ENCODE measurements at regions not wholly inside any gene's neighbourhood (a gene's known extent, or its start where the extent isn't known, plus 50 kb on each side); places are given as distances from the start of the nearest gene placed in this dataset.

GRCh38 chr6:88544986-88545612 is 379.0 kb upstream of the CNR1 start:
- no peaks in the 10 kb centered on the region for H3K4me1 ChIP-seq
- peaks cover 7% of the 10 kb centered on the region for H3K27me3 ChIP-seq (ENCODE audit: low read depth)
- intact Hi-C loops (cut with micrococcal nuclease), result no loop called here
- H3K36me3 ChIP-seq, result no peaks in the 10 kb centered on the region
- no peak overlapping the region for H3K4me3 ChIP-seq
- DNase-seq, result no peak
- TF ChIP-seq CTCF (IDR thresholded peaks at IDR 0.05; ENCODE audit: borderline replicate concordance), result no peak
- H3K27ac ChIP-seq (replicated peaks), result no peak overlapping the region
- no peaks in the 10 kb centered on the region for H3K9me3 ChIP-seq (replicated peaks)

GRCh38 chr6:88539295-88539764 is 373.2 kb upstream of the CNR1 start:
- TF ChIP-seq CTCF (IDR thresholded peaks at IDR 0.05; ENCODE audit: borderline replicate concordance), result no peak
- no peaks in the 10 kb centered on the region for H3K36me3 ChIP-seq
- no peaks in the 10 kb centered on the region for H3K9me3 ChIP-seq (replicated peaks)
- H3K4me1 ChIP-seq, result no peaks in the 10 kb centered on the region
- H3K4me3 ChIP-seq, result no peak overlapping the region
- intact Hi-C loops (cut with micrococcal nuclease), result no loop called here
- peaks cover 28% of the 10 kb centered on the region for H3K27me3 ChIP-seq (ENCODE audit: low read depth)
- H3K27ac ChIP-seq (replicated peaks), result no peak overlapping the region
- no peak for DNase-seq

- Histone ChIP-seq H3K9me3 (replicated peaks) (no peaks in the 10 kb centered on the region), H3K27me3 (ENCODE audit: low read depth) (peaks cover 28% of the 10 kb centered on the region), H3K4me1 (no peaks in the 10 kb centered on the region), H3K27ac (replicated peaks) (no peak overlapping the region), H3K36me3 (no peaks in the 10 kb centered on the region), H3K4me3 (no peak overlapping the region)
- no peak for TF ChIP-seq CTCF (IDR thresholded peaks at IDR 0.05; ENCODE audit: borderline replicate concordance)
- DNase-seq, result no peak
- intact Hi-C loops (cut with micrococcal nuclease), result no loop called here
Observed at GRCh38 chr6:88538840-88539239, 372.7 kb upstream of the CNR1 start.

GRCh38 chr6:88538130-88538706 is 372.1 kb upstream of the CNR1 start:
- peaks cover 28% of the 10 kb centered on the region for H3K27me3 ChIP-seq (ENCODE audit: low read depth)
- no peak overlapping the region for H3K27ac ChIP-seq (replicated peaks)
- H3K36me3 ChIP-seq, result no peaks in the 10 kb centered on the region
- no peak overlapping the region for H3K4me3 ChIP-seq
- intact Hi-C loops (cut with micrococcal nuclease), result no loop called here
- no peaks in the 10 kb centered on the region for H3K4me1 ChIP-seq
- H3K9me3 ChIP-seq (replicated peaks), result no peaks in the 10 kb centered on the region
- no peak for DNase-seq
- no peak for TF ChIP-seq CTCF (IDR thresholded peaks at IDR 0.05; ENCODE audit: borderline replicate concordance)

GRCh38 chr6:88536071-88536625 is 370.0 kb upstream of the CNR1 start:
- Histone ChIP-seq H3K4me1 (no peaks in the 10 kb centered on the region), H3K4me3 (no peak overlapping the region), H3K27me3 (ENCODE audit: low read depth) (peaks cover 28% of the 10 kb centered on the region), H3K36me3 (no peaks in the 10 kb centered on the region), H3K9me3 (replicated peaks) (no peaks in the 10 kb centered on the region), H3K27ac (replicated peaks) (no peak overlapping the region)
- no peak for TF ChIP-seq CTCF (IDR thresholded peaks at IDR 0.05; ENCODE audit: borderline replicate concordance)
- intact Hi-C loops (cut with micrococcal nuclease), result no loop called here
- no peak for DNase-seq

Data from left ventricle myocardium inferior (tissue), 1 donor.